ENCODE measurements at regions not wholly inside any gene's neighbourhood (a gene's known extent, or its start where the extent isn't known, plus 50 kb on each side); places are given as distances from the start of the nearest gene placed in this dataset.

GRCh38 chr1:67883069-67883468 is 49.8 kb upstream of the GNG12 start:
- Mint-ChIP-seq H3K9me3 (no peaks in the 10 kb centered on the region), H3K4me3 (no peak overlapping the region), H3K27ac (no peak overlapping the region), H3K27me3 (no peaks in the 10 kb centered on the region), H3K4me1 (no peaks in the 10 kb centered on the region), H3K36me3 (no peaks in the 10 kb centered on the region)
- CTCF ChIA-PET = no interaction called here
- DNase-seq = no peak
